Breast epithelium (tissue), 3 donors: ENCODE measurements at regions not wholly inside any gene's neighbourhood (a gene's known extent, or its start where the extent isn't known, plus 50 kb on each side); places are given as distances from the start of the nearest gene placed in this dataset.

Experiments used
- POLR2A ChIP-seq: fragments of 450-650 bp; IDR thresholded peaks from one replicate; pipeline ENCODE4 v1.6.1; 2016; ENCODE audit warnings: antibody characterized with exemption, mild to moderate bottlenecking, moderate library complexity
- TF ChIP-seq, protein P1 (sequence below), 3 donors: fragments of 450-650 bp; IDR thresholded peaks; one replicate each; pipeline ENCODE4 v1.5.1; 2016 to 2017; ENCODE audit warnings: antibody characterized with exemption in 3 of 3, mild to moderate bottlenecking in 3 of 3, moderate library complexity in 3 of 3

DNA sequence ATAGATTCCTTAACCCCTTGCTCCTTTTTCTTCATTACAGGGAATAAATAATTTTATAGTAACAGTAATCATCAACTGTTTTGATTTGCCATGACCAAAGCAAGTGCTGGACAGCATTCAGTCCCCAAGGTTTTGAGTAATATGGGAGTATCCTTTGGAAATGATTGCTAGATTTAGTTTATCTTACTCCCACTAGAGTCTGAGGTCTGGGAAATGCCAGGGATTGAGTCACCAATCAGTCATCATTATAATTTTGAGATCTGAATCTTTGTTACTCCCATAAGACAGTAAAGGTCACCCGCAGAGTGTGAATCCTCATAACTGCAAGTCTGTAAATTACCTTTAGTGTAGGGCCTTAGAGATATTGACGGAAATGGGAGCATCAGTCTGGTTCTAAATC is 133.7 kb upstream of the SEMA3E start:
- TF ChIP-seq, protein P1, sequence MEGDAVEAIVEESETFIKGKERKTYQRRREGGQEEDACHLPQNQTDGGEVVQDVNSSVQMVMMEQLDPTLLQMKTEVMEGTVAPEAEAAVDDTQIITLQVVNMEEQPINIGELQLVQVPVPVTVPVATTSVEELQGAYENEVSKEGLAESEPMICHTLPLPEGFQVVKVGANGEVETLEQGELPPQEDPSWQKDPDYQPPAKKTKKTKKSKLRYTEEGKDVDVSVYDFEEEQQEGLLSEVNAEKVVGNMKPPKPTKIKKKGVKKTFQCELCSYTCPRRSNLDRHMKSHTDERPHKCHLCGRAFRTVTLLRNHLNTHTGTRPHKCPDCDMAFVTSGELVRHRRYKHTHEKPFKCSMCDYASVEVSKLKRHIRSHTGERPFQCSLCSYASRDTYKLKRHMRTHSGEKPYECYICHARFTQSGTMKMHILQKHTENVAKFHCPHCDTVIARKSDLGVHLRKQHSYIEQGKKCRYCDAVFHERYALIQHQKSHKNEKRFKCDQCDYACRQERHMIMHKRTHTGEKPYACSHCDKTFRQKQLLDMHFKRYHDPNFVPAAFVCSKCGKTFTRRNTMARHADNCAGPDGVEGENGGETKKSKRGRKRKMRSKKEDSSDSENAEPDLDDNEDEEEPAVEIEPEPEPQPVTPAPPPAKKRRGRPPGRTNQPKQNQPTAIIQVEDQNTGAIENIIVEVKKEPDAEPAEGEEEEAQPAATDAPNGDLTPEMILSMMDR (IDR thresholded peaks at IDR 0.05), result no peak
- TF ChIP-seq POLR2A, result no peak
